H1 (cell line): ENCODE measurements at regions not wholly inside any gene's neighbourhood (a gene's known extent, or its start where the extent isn't known, plus 50 kb on each side); places are given as distances from the start of the nearest gene placed in this dataset.

Source experiments
- CTCF ChIA-PET: fragments of 300-600 bp; sonication (Branson Sonifier 250); formaldehyde crosslinking; loops from one replicate; lab custom pipeline; 2021; ENCODE audit not compliant: partially characterized antibody; lab: Charles Lee
- POLR2A ChIA-PET: fragments of 300-600 bp; sonication (Branson Sonifier 250); formaldehyde crosslinking; loops from one replicate; lab custom pipeline; 2021; ENCODE audit warnings: inconsistent platforms; ENCODE audit not compliant: partially characterized antibody; lab: Charles Lee
- DNase-seq, 2 experiments: peaks; one replicate each; pipeline versions ENCODE4 v3.0.0 to v3.0.0-alpha.2; 2010 to 2022; ENCODE audit warnings: low spot score in 2 of 2, low read depth in 1 of 2, mixed read lengths in 1 of 2
- FAIRE-seq: peaks from 2 replicates; lab custom pipeline; 2011; peaks lifted over from hg19 to GRCh38; lab: Jason Lieb, UNC
- H2AFZ ChIP-seq: 2 replicates; pipeline ENCODE4 v1.8.1; 2012; ENCODE audit warnings: low read length, inconsistent platforms
- H2AK5ac ChIP-seq: 2 replicates; pipeline ENCODE4 v1.6.1; 2013; ENCODE audit warnings: low read depth, low read length
- H2BK120ac ChIP-seq: replicated peaks from 2 replicates; pipeline ENCODE3; 2013; ENCODE audit warnings: low read depth, low read length, inconsistent platforms
- H2BK12ac ChIP-seq: 2 replicates; pipeline ENCODE4 v1.6.1; 2013; ENCODE audit warnings: low read depth, low read length
- H2BK15ac ChIP-seq: 2 replicates; pipeline ENCODE4 v1.6.1; 2013; ENCODE audit warnings: low read length
- H2BK20ac ChIP-seq: 2 replicates; pipeline ENCODE4 v1.6.1; 2013; ENCODE audit warnings: low read length
- H2BK5ac ChIP-seq: 2 replicates; pipeline ENCODE4 v1.6.1; 2013; ENCODE audit warnings: low read depth, low read length
- H3K14ac ChIP-seq: 2 replicates; pipeline ENCODE4 v1.6.1; 2013; ENCODE audit warnings: inconsistent platforms; ENCODE audit not compliant: insufficient read length
- H3K18ac ChIP-seq: 2 replicates; pipeline ENCODE4 v1.6.1; 2013; ENCODE audit warnings: low read length; ENCODE audit errors: extremely low read depth
- H3K23ac ChIP-seq: 2 replicates; pipeline ENCODE4 v1.6.1; 2013; ENCODE audit warnings: inconsistent platforms; ENCODE audit not compliant: insufficient read length
- H3K23me2 ChIP-seq: 2 replicates; pipeline ENCODE4 v1.6.1; 2013; ENCODE audit warnings: low read depth, low read length
- H3K27ac ChIP-seq: 2 replicates; pipeline ENCODE4 v1.6.1; 2011; ENCODE audit warnings: low read depth, low read length, inconsistent platforms
- H3K27me3 ChIP-seq, 4 experiments: replicated peaks in 1 of 4; 1 replicate in 1 of 4; 2 replicates in 3 of 4; pipeline versions ENCODE4 v1.6.1 to v1.8.1; 2011 to 2013; ENCODE audit warnings: low read length in 3 of 4, mild to moderate bottlenecking in 3 of 4, inconsistent platforms in 2 of 4, mixed read lengths in 2 of 4, moderate library complexity in 1 of 4; ENCODE audit not compliant: control insufficient read depth in 3 of 4, insufficient read depth in 3 of 4; ENCODE audit errors: extremely low read depth in 1 of 4
- H3K36me3 ChIP-seq, 4 experiments: 2 replicates each; pipeline versions ENCODE4 v1.6.1 to v1.8.1; 2011 to 2013; ENCODE audit warnings: mild to moderate bottlenecking in 4 of 4, low read length in 3 of 4, moderate library complexity in 2 of 4, control low read depth in 1 of 4, inconsistent platforms in 1 of 4; ENCODE audit not compliant: insufficient read depth in 4 of 4, control insufficient read depth in 2 of 4
- H3K4ac ChIP-seq: replicated peaks from 2 replicates; pipeline ENCODE3; 2013; ENCODE audit warnings: low read length, low read depth, mixed read lengths, inconsistent platforms; ENCODE audit not compliant: insufficient read length
- H3K4me1 ChIP-seq, 4 experiments: replicated peaks in 1 of 4; 1 replicate in 1 of 4; 2 replicates in 3 of 4; pipeline versions ENCODE4 v1.6.1 to v1.8.1; 2011 to 2013; ENCODE audit warnings: low read length in 3 of 4, inconsistent platforms in 2 of 4, mixed read lengths in 1 of 4; ENCODE audit not compliant: insufficient read depth in 4 of 4, control insufficient read depth in 3 of 4
- H3K4me2 ChIP-seq, 2 experiments: 2 replicates each; pipeline versions ENCODE4 v1.6.1 to v1.8.1; 2011 to 2013; ENCODE audit warnings: low read depth in 2 of 2, low read length in 2 of 2, control low read depth in 1 of 2, inconsistent platforms in 1 of 2, mild to moderate bottlenecking in 1 of 2; ENCODE audit not compliant: insufficient read depth in 1 of 2
- H3K4me3 ChIP-seq, 4 experiments: fragments of 200-600, 300-600 bp in 1 of 4; sonication (generic), shearing (Covaris generic), sonication (Bioruptor Twin) in 1 of 4; 2 replicates each; pipeline versions ENCODE4 v1.5.1 to v1.8.1; 2011 to 2016; ENCODE audit warnings: low read length in 4 of 4, low read depth in 3 of 4, control low read depth in 2 of 4, inconsistent platforms in 2 of 4, mild to moderate bottlenecking in 2 of 4, mixed read lengths in 1 of 4, moderate library complexity in 1 of 4; ENCODE audit not compliant: insufficient read depth in 2 of 4; ENCODE audit errors: extremely low read depth in 1 of 4
- H3K56ac ChIP-seq: replicated peaks from 2 replicates; pipeline ENCODE3; 2013; ENCODE audit warnings: low read depth, mild to moderate bottlenecking, mixed read lengths, low read length, inconsistent platforms; ENCODE audit not compliant: insufficient read length
- H3K79me1 ChIP-seq: 2 replicates; pipeline ENCODE4 v1.6.1; 2013; ENCODE audit warnings: low read depth, low read length, control low read depth
- H3K79me2 ChIP-seq, 2 experiments: 2 replicates each; pipeline versions ENCODE4 v1.6.1 to v1.8.1; 2012 to 2013; ENCODE audit warnings: low read length in 2 of 2, mild to moderate bottlenecking in 2 of 2, inconsistent platforms in 1 of 2; ENCODE audit not compliant: insufficient read depth in 2 of 2, control insufficient read depth in 1 of 2
- H3K9ac ChIP-seq, 4 experiments: replicated peaks in 1 of 4; 1 replicate in 1 of 4; 2 replicates in 3 of 4; pipeline versions ENCODE4 v1.6.1 to v1.8.1; 2011 to 2013; ENCODE audit warnings: low read depth in 3 of 4, low read length in 3 of 4, control low read depth in 2 of 4, mild to moderate bottlenecking in 2 of 4, moderate library complexity in 2 of 4, inconsistent platforms in 1 of 4; ENCODE audit errors: extremely low read depth in 1 of 4
- H3K9me3 ChIP-seq, 2 experiments: 2 replicates each; pipeline versions ENCODE4 v1.6.1 to v1.8.1; 2012 to 2013; ENCODE audit warnings: mild to moderate bottlenecking in 2 of 2, moderate library complexity in 2 of 2, control low read depth in 1 of 2, inconsistent platforms in 1 of 2, low read depth in 1 of 2, low read length in 1 of 2, mixed read lengths in 1 of 2; ENCODE audit not compliant: insufficient read depth in 2 of 2
- H4K20me1 ChIP-seq, 2 experiments: replicated peaks in 1 of 2; 2 replicates each; pipeline versions ENCODE3 to v1.8.1; 2011 to 2013; ENCODE audit warnings: inconsistent platforms in 2 of 2, low read length in 2 of 2, mild to moderate bottlenecking in 1 of 2; ENCODE audit not compliant: insufficient read depth in 2 of 2, control insufficient read depth in 1 of 2
- H4K5ac ChIP-seq: 2 replicates; pipeline ENCODE4 v1.6.1; 2013; ENCODE audit warnings: low read length, low read depth, mixed read lengths, inconsistent platforms; ENCODE audit not compliant: insufficient read length
- H4K8ac ChIP-seq: 2 replicates; pipeline ENCODE4 v1.8.0; 2013; ENCODE audit warnings: mild to moderate bottlenecking, moderate library complexity, low read length, inconsistent platforms; ENCODE audit not compliant: insufficient read depth; ENCODE audit errors: extremely low read depth
- H4K91ac ChIP-seq: replicated peaks from 2 replicates; pipeline ENCODE3; 2013; ENCODE audit warnings: low read length, mixed read lengths, inconsistent platforms; ENCODE audit not compliant: insufficient read length
- E2F6 ChIP-seq: IDR thresholded peaks from 2 replicates; pipeline ENCODE4 v1.6.1; 2012; ENCODE audit warnings: inconsistent platforms
- SP4 ChIP-seq: IDR thresholded peaks from 2 replicates; pipeline ENCODE4 v1.6.1; 2012; ENCODE audit warnings: low read length, inconsistent platforms
- SUZ12 ChIP-seq: fragments of 200-600 bp; sonication (generic); IDR thresholded peaks from 2 replicates; pipeline ENCODE4 v1.6.1; 2012; ENCODE audit warnings: mild to moderate bottlenecking, inconsistent platforms, low read length, moderate library complexity, mixed read lengths
- WGBS, 2 experiments: shearing (Covaris generic) in 1 of 2; methylation state at CpG; one replicate each; pipeline versions ENCODE4 v1.1.6 to v1.1.7; 2013 to 2015; ENCODE audit warnings: low lambda C conversion rate in 2 of 2, mixed read lengths in 2 of 2, inconsistent platforms in 1 of 2, low coverage in 1 of 2, missing lambda C conversion rate in 1 of 2; ENCODE audit not compliant: insufficient replicate concordance in 2 of 2, insufficient coverage in 1 of 2, insufficient read length in 1 of 2; ENCODE audit errors: extremely low coverage in 1 of 2, missing lambda C conversion rate in 1 of 2; 5-methylcytosine and 5-hydroxymethylcytosine counted together

- Histone ChIP-seq H3K4me1 (no peaks in the 10 kb centered on the region), H4K5ac (no peak overlapping the region), H3K79me2 (no peaks in the 10 kb centered on the region), H2AK5ac (no peak overlapping the region), H3K4me3 (no peak overlapping the region), H4K20me1 (no peaks in the 10 kb centered on the region), H2BK5ac (no peak overlapping the region), H3K36me3 (no peaks in the 10 kb centered on the region), H3K4me2 (no peak overlapping the region), H3K4ac (no peak overlapping the region), H3K79me1 (no peaks in the 10 kb centered on the region), H2BK15ac (no peak overlapping the region), H2AFZ (no peak overlapping the region), H2BK20ac (no peak overlapping the region), H3K9ac (no peak overlapping the region), H3K56ac (no peak overlapping the region), H2BK120ac (no peak overlapping the region), H3K23me2 (no peaks in the 10 kb centered on the region), H3K18ac (no peak overlapping the region), H3K27me3 (no peaks in the 10 kb centered on the region), H3K27ac (no peak overlapping the region), H4K91ac (no peak overlapping the region), H3K23ac (no peak overlapping the region), H3K9me3 (no peaks in the 10 kb centered on the region), H2BK12ac (no peak overlapping the region), H3K14ac (no peak overlapping the region), H4K8ac (no peak overlapping the region)
- no peak for TF ChIP-seq SUZ12
- no peak for TF ChIP-seq SP4
- TF ChIP-seq E2F6: no peak
- POLR2A ChIA-PET: no interaction called here
- no peak for DNase-seq
- 93% methylated on average over 1 of the region's 1 CpG; no CpG with 5 or more reads in 1 of the 2 experiments for WGBS, 2 experiments
- no peak for FAIRE-seq
- CTCF ChIA-PET: interaction anchor here (0.7 to 1.6 kb wide), 4 partner anchors 8 to 19 kb away, joined by 3 read pairs; no protein-coding TSS in a partner anchor
Observed at GRCh38 chr2:12066986-12067385, 320.6 kb downstream of the LPIN1 start.
